ENCODE measurements at regions not wholly inside any gene's neighbourhood (a gene's known extent, or its start where the extent isn't known, plus 50 kb on each side); places are given as distances from the start of the nearest gene placed in this dataset.
"Not testable (repeated sequence)": the region's sequence is repeated elsewhere in the genome, so short reads cannot be mapped to it uniquely, and the experiment has no call there.

GRCh38 chr3:98708681-98709080 lies 54.5 kb upstream of the ST3GAL6 start:
- H3K4me3 Mint-ChIP-seq; H3K4me1 ChIP-seq (ENCODE audit: control insufficient read depth in 1 of 2, extremely low read depth in 1 of 2, insufficient read depth in 2 of 2, low read length in 2 of 2); H3K4me1 Mint-ChIP-seq; H3K36me3 Mint-ChIP-seq; H3K4me3 ChIP-seq (ENCODE audit: control insufficient read depth in 1 of 2, extremely low read depth in 1 of 2, low read length in 1 of 2); POLR2A ChIA-PET; DNase-seq; H3K36me3 ChIP-seq (ENCODE audit: control insufficient read depth in 2 of 2, extremely low read depth in 1 of 2, insufficient read depth in 1 of 2, low read length in 1 of 2); H3K27me3 ChIP-seq (replicated peaks in 1 of 2; ENCODE audit: control insufficient read depth in 2 of 2, extremely low read depth in 1 of 2, insufficient read depth in 2 of 2, low read length in 1 of 2); H3K27ac ChIP-seq (ENCODE audit: low read length); H3K27ac Mint-ChIP-seq; H3K9me3 Mint-ChIP-seq; ATAC-seq (replicated peaks in 1 of 4); H3K9me3 ChIP-seq; H3K27me3 Mint-ChIP-seq; CTCF ChIA-PET: not testable (repeated sequence)
- 67% methylated on average over 1 of the region's 6 CpGs for WGBS (ENCODE audit: insufficient coverage)

DNA sequence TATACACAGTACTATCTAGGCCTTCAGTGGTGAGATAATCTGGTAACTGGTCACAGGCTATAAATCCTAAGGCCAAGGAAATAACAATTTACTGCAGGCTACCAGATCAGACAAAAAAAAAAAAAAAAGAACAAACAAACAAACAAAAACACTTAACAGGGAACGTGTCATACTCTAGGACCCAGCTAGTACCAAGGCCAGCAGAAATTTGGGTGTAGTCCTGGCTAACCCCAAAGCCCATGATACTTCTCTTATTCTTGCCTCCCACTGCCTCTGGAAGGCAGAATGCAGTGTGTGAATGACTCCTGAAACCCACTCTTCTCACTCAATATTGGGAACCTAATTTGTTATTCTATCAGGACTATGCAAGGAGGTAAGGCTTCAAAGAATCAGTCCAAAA lies 53.7 kb upstream of the ST3GAL6 start:
- DNase-seq = no peak
- H3K36me3 ChIP-seq (ENCODE audit: control insufficient read depth in 2 of 2, extremely low read depth in 1 of 2, insufficient read depth in 1 of 2, low read length in 1 of 2) = no peaks in the 10 kb centered on the region
- CTCF ChIA-PET = no interaction called here
- Mint-ChIP-seq H3K4me1 (no peaks in the 10 kb centered on the region), H3K27me3 (peaks cover 2 to 4% of the 10 kb centered on the region in 2 donors), H3K9me3 (no peaks in the 10 kb centered on the region), H3K36me3 (no peaks in the 10 kb centered on the region), H3K27ac (no peak overlapping the region), H3K4me3 (no peak overlapping the region)
- no peaks in the 10 kb centered on the region for H3K27me3 ChIP-seq (replicated peaks in 1 of 2; ENCODE audit: control insufficient read depth in 2 of 2, extremely low read depth in 1 of 2, insufficient read depth in 2 of 2, low read length in 1 of 2)
- no peak overlapping the region for H3K27ac ChIP-seq (ENCODE audit: low read length)
- ATAC-seq (replicated peaks in 1 of 4) = no peak
- H3K4me1 ChIP-seq (ENCODE audit: control insufficient read depth in 1 of 2, extremely low read depth in 1 of 2, insufficient read depth in 2 of 2, low read length in 2 of 2) = no peaks in the 10 kb centered on the region
- no peaks in the 10 kb centered on the region for H3K9me3 ChIP-seq
- POLR2A ChIA-PET = interaction anchor here in 1 of 2 donors (0.7 kb wide), 1 partner anchor 40 kb away, joined by 5 read pairs; no protein-coding TSS in a partner anchor
- H3K4me3 ChIP-seq (ENCODE audit: control insufficient read depth in 1 of 2, extremely low read depth in 1 of 2, low read length in 1 of 2) = no peak overlapping the region
- no CpG with 5 or more reads among the region's 1 CpG for WGBS (ENCODE audit: insufficient coverage)

DNA sequence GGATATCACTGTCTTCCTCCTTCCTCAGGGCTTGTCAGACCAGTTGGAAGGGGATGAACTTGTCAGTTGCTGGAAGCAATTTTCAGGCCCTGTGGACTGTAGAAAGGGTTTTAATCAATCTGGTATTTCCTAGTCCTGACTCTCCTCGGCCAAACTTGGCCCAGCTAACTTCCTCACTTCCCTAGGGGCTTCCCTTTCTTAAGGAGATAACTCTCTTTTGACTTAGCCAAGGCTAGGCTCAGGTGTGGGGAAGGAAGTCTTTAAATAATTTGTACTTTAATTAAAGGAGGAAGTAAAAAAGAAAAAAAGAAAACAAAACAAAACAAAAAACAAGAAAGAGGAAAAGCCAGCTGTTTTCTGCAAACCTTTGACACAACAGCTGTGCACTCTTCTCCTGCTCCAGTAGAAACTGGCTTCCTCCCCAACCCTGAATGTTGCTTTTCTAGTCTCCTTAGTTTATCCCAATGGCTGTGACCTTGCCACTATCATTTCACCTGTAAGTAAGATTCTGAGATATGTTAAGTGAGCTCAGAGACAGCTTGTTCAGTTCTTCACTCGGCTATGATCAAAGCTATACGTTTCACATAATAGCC lies 53.0 kb upstream of the ST3GAL6 start:
- Mint-ChIP-seq H3K27ac (no peak overlapping the region), H3K36me3 (no peaks in the 10 kb centered on the region), H3K9me3 (no peaks in the 10 kb centered on the region), H3K27me3 (peaks cover 2 to 4% of the 10 kb centered on the region in 2 donors), H3K4me1 (no peaks in the 10 kb centered on the region), H3K4me3 (no peak overlapping the region)
- Histone ChIP-seq H3K9me3 (no peaks in the 10 kb centered on the region), H3K4me1 (ENCODE audit: control insufficient read depth in 1 of 2, extremely low read depth in 1 of 2, insufficient read depth in 2 of 2, low read length in 2 of 2) (no peaks in the 10 kb centered on the region), H3K27me3 (replicated peaks in 1 of 2; ENCODE audit: control insufficient read depth in 2 of 2, extremely low read depth in 1 of 2, insufficient read depth in 2 of 2, low read length in 1 of 2) (no peaks in the 10 kb centered on the region), H3K36me3 (ENCODE audit: control insufficient read depth in 2 of 2, extremely low read depth in 1 of 2, insufficient read depth in 1 of 2, low read length in 1 of 2) (no peaks in the 10 kb centered on the region), H3K4me3 (ENCODE audit: control insufficient read depth in 1 of 2, extremely low read depth in 1 of 2, low read length in 1 of 2) (no peak overlapping the region), H3K27ac (ENCODE audit: low read length) (no peak overlapping the region)
- ChIA-PET CTCF (no interaction called here), POLR2A (interaction anchor here in 1 of 2 donors (0.7 kb wide), 1 partner anchor 39 kb away, joined by 5 read pairs; no protein-coding TSS in a partner anchor)
- no CpG with 5 or more reads among the region's 3 CpGs for WGBS (ENCODE audit: insufficient coverage)
- DNase-seq (no peak), ATAC-seq (replicated peaks in 1 of 4) (no peak)

GRCh38 chr3:98711426-98711825 lies 51.7 kb upstream of the ST3GAL6 start:
- no peaks in the 10 kb centered on the region for H3K9me3 ChIP-seq
- ATAC-seq (replicated peaks in 1 of 4) = no peak
- no peak overlapping the region for H3K4me3 ChIP-seq (ENCODE audit: control insufficient read depth in 1 of 2, extremely low read depth in 1 of 2, low read length in 1 of 2)
- H3K27ac ChIP-seq (ENCODE audit: low read length) = no peak overlapping the region
- no peaks in the 10 kb centered on the region for H3K36me3 ChIP-seq (ENCODE audit: control insufficient read depth in 2 of 2, extremely low read depth in 1 of 2, insufficient read depth in 1 of 2, low read length in 1 of 2)
- H3K4me1 ChIP-seq (ENCODE audit: control insufficient read depth in 1 of 2, extremely low read depth in 1 of 2, insufficient read depth in 2 of 2, low read length in 2 of 2) = no peaks in the 10 kb centered on the region
- POLR2A ChIA-PET = no interaction called here
- H3K4me1 Mint-ChIP-seq = no peaks in the 10 kb centered on the region
- no peaks in the 10 kb centered on the region for H3K9me3 Mint-ChIP-seq
- H3K36me3 Mint-ChIP-seq = no peaks in the 10 kb centered on the region
- no peak for DNase-seq
- peaks cover 2 to 4% of the 10 kb centered on the region in 2 donors for H3K27me3 Mint-ChIP-seq
- WGBS (ENCODE audit: insufficient coverage) = no CpG with 5 or more reads among the region's 2 CpGs
- no peak overlapping the region for H3K4me3 Mint-ChIP-seq
- H3K27ac Mint-ChIP-seq = no peak overlapping the region
- CTCF ChIA-PET = interaction anchor here in 1 of 2 donors (0.7 kb wide), 1 partner anchor 52 kb away, joined by 4 read pairs; the partner anchor contains the start of gene ST3GAL6
- no peaks in the 10 kb centered on the region for H3K27me3 ChIP-seq (replicated peaks in 1 of 2; ENCODE audit: control insufficient read depth in 2 of 2, extremely low read depth in 1 of 2, insufficient read depth in 2 of 2, low read length in 1 of 2)

DNA sequence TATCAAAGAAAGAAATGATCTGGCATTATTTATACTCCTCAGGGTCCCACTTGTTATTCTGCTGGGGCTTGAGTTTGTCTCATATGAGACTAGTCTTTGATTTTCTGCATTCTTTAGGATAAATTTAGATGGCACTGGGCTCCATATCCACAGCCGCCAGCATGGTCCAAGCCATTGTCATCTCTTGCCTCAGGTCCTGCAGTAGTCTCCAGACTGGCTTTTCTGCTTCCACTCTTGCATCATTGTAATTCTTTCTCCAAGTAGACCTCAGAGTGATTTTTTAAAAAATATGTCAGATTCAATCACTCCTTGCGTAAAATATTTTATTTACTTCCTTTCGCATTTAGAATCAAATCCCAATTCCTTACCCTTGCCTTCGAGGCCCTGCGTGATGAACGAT lies 50.4 kb upstream of the ST3GAL6 start:
- Histone ChIP-seq H3K27ac (ENCODE audit: low read length) (no peak overlapping the region), H3K4me3 (ENCODE audit: control insufficient read depth in 1 of 2, extremely low read depth in 1 of 2, low read length in 1 of 2) (no peak overlapping the region), H3K4me1 (ENCODE audit: control insufficient read depth in 1 of 2, extremely low read depth in 1 of 2, insufficient read depth in 2 of 2, low read length in 2 of 2) (no peaks in the 10 kb centered on the region), H3K36me3 (ENCODE audit: control insufficient read depth in 2 of 2, extremely low read depth in 1 of 2, insufficient read depth in 1 of 2, low read length in 1 of 2) (no peaks in the 10 kb centered on the region), H3K9me3 (no peaks in the 10 kb centered on the region), H3K27me3 (replicated peaks in 1 of 2; ENCODE audit: control insufficient read depth in 2 of 2, extremely low read depth in 1 of 2, insufficient read depth in 2 of 2, low read length in 1 of 2) (no peaks in the 10 kb centered on the region)
- no peak overlapping the region for H3K4me3 Mint-ChIP-seq
- no peak for DNase-seq
- H3K36me3 Mint-ChIP-seq = no peaks in the 10 kb centered on the region
- H3K27me3 Mint-ChIP-seq = peaks cover 2 to 7% of the 10 kb centered on the region in 2 donors
- ChIA-PET POLR2A (no interaction called here), CTCF (no interaction called here)
- H3K4me1 Mint-ChIP-seq = no peaks in the 10 kb centered on the region
- peaks cover 0 to 3% (median 0%) of the 10 kb centered on the region in 3 donors for H3K9me3 Mint-ChIP-seq
- H3K27ac Mint-ChIP-seq = no peak overlapping the region
- WGBS (ENCODE audit: insufficient coverage) = 98% methylated on average over 5 of the region's 6 CpGs
- no peak for ATAC-seq (replicated peaks in 1 of 4)

GRCh38 chr3:98713332-98713731 lies 49.8 kb upstream of the ST3GAL6 start:
- H3K36me3 Mint-ChIP-seq; H3K4me1 ChIP-seq (ENCODE audit: control insufficient read depth in 1 of 2, extremely low read depth in 1 of 2, insufficient read depth in 2 of 2, low read length in 2 of 2); CTCF ChIA-PET; DNase-seq; H3K4me3 Mint-ChIP-seq; H3K27me3 ChIP-seq (replicated peaks in 1 of 2; ENCODE audit: control insufficient read depth in 2 of 2, extremely low read depth in 1 of 2, insufficient read depth in 2 of 2, low read length in 1 of 2); H3K9me3 Mint-ChIP-seq; H3K4me1 Mint-ChIP-seq; H3K36me3 ChIP-seq (ENCODE audit: control insufficient read depth in 2 of 2, extremely low read depth in 1 of 2, insufficient read depth in 1 of 2, low read length in 1 of 2); H3K27ac ChIP-seq (ENCODE audit: low read length); H3K27ac Mint-ChIP-seq; ATAC-seq (replicated peaks in 1 of 4); H3K27me3 Mint-ChIP-seq; H3K4me3 ChIP-seq (ENCODE audit: control insufficient read depth in 1 of 2, extremely low read depth in 1 of 2, low read length in 1 of 2); H3K9me3 ChIP-seq: not testable (repeated sequence)
- POLR2A ChIA-PET = interaction anchor here in 1 of 2 donors (0.6 kb wide), 1 partner anchor 37 kb away, joined by 3 read pairs; no protein-coding TSS in a partner anchor
- 81% methylated on average over 4 of the region's 5 CpGs for WGBS (ENCODE audit: insufficient coverage)
